ENCODE measurements at regions not wholly inside any gene's neighbourhood (a gene's known extent, or its start where the extent isn't known, plus 50 kb on each side); places are given as distances from the start of the nearest gene placed in this dataset.
A peak's percentile ranks its signal among the peaks of the same experiment; 100 is the strongest.

GRCh38 chr6:148134592-148134991 is 208.0 kb upstream of the SASH1 start:
- in situ Hi-C loops (cut with HindIII; ENCODE audit: low pct_unique_long_range_greater_than_20kb, low sequenced_read_pairs): no loop called here
- TF ChIP-seq JUND (IDR thresholded peaks at IDR 0.05; ENCODE audit: low read depth): no peak
- no peak for DNase-seq (ENCODE audit: low read depth in 1 of 2, low spot score in 1 of 2)

- no peak for DNase-seq (ENCODE audit: low read depth in 1 of 2, low spot score in 1 of 2)
- TF ChIP-seq JUND (IDR thresholded peaks at IDR 0.05; ENCODE audit: low read depth): no peak
- in situ Hi-C loops (cut with HindIII; ENCODE audit: low pct_unique_long_range_greater_than_20kb, low sequenced_read_pairs): no loop called here
Observed at GRCh38 chr6:148136586-148136985, 206.1 kb upstream of the SASH1 start.

DNA sequence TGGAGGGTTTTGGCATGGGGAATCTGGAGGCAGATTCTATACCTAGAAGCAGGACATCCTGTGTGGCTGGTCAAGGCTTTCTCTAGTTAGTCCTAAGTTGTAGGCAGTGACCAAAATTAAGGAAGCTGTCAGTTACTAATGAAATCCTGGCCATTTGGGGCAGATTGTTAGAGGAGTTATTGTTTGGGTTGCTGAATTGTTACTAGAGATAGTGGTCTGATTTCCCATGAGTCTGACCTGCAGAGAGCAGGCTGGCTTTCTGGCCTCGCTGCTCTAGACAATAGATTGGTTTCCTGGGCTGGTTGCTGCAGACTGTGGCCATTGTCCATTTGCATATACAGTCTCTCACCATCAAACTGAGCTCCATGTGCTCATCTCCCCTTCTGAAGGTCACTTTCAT is 205.0 kb upstream of the SASH1 start:
- in situ Hi-C loops (cut with HindIII; ENCODE audit: low pct_unique_long_range_greater_than_20kb, low sequenced_read_pairs): no loop called here
- TF ChIP-seq JUND (IDR thresholded peaks at IDR 0.05; ENCODE audit: low read depth): no peak
- no peak for DNase-seq (ENCODE audit: low read depth in 1 of 2, low spot score in 1 of 2)

DNA sequence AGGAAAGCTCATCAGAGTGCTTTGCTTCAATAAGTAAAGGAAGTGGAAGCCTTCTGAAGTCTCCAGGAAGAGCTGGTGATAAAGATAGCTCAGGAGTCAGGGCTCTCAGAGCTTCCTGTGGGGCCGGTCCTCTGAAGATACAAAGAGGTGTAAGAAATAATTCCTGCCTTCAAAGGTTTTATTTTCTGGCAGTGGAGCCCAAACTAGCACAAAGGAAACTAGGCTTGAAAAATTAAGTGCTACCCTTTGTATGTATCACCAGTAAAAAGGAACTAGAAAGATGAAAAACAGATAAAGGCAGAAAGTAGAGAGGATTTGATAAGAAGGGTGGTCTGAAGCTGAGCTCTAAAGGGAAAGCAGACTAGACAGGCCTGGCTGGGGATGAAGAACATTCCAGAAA is 204.1 kb upstream of the SASH1 start:
- in situ Hi-C loops (cut with HindIII; ENCODE audit: low pct_unique_long_range_greater_than_20kb, low sequenced_read_pairs): no loop called here
- TF ChIP-seq JUND (IDR thresholded peaks at IDR 0.05; ENCODE audit: low read depth): no peak
- DNase-seq (ENCODE audit: low read depth in 1 of 2, low spot score in 1 of 2): no peak

DNA sequence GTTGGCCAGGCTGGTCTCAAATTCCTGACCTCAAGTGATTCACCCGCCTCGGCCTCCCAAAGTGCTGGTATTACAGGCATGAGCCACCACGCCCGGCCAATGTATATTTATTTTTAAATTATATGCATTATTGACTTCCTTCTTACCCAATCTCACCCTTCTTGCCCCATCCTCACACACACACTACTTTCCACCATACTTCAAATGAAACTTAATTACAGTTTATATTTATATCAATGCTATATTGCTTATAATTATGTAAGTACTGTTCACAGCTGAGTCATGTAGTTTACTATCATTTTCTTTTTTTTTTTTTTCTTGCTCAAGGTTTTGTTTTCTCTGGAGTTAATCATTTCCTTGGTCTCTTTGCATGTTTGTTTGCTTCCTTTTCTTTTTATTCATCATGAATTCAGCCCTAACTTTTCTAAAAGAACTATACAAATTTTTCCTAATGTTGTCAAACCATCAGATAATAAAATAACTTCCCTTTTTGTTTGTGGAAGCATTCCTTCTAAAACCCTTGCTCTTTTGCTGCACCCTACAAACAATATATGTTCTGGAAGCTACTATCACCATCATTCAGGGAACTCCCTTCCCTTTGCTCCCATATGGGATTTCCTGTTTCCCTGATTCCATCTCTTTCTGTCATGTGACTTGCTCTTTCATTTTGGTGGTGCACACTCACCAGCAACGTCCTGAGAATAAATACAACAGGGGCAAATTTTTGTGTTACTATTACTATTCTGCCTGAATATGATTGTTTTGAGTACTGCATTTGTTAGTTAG is 201.7 kb upstream of the SASH1 start:
- DNase-seq (ENCODE audit: low read depth in 1 of 2, low spot score in 1 of 2): no peak
- TF ChIP-seq JUND (IDR thresholded peaks at IDR 0.05; ENCODE audit: low read depth): no peak
- in situ Hi-C loops (cut with HindIII; ENCODE audit: low pct_unique_long_range_greater_than_20kb, low sequenced_read_pairs): no loop called here

- in situ Hi-C loops (cut with HindIII; ENCODE audit: low pct_unique_long_range_greater_than_20kb, low sequenced_read_pairs): no loop called here
Observed at GRCh38 chr6:148142821-148143220, 199.8 kb upstream of the SASH1 start.

DNA sequence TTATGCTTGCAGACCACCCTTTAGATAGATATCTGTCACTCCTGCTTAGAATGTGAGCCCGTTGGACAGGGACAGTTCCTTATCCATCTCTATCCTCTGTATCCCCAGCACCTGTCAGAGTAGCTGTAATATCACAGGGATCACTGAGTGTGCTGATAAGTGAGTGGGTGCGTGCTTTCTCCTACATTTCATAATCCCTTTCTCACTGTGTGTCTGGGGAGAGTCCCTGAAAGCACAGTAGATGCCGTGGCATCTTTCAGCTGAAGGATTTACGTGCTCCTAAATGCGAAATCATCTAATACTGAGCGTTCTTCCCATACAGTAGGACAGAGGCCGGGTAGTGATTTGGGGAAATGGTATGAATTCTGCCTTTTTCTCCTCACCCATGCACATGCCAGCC is 198.9 kb upstream of the SASH1 start:
- no peak for DNase-seq (ENCODE audit: low read depth in 1 of 2, low spot score in 1 of 2)
- TF ChIP-seq JUND (IDR thresholded peaks at IDR 0.05; ENCODE audit: low read depth): no peak
- in situ Hi-C loops (cut with HindIII; ENCODE audit: low pct_unique_long_range_greater_than_20kb, low sequenced_read_pairs): no loop called here

More at GRCh38 chr6:148142821-148143220, 199.8 kb upstream of the SASH1 start:
- no peak for DNase-seq (ENCODE audit: low read depth in 1 of 2, low spot score in 1 of 2)
- TF ChIP-seq JUND (IDR thresholded peaks at IDR 0.05; ENCODE audit: low read depth): no peak

DNA sequence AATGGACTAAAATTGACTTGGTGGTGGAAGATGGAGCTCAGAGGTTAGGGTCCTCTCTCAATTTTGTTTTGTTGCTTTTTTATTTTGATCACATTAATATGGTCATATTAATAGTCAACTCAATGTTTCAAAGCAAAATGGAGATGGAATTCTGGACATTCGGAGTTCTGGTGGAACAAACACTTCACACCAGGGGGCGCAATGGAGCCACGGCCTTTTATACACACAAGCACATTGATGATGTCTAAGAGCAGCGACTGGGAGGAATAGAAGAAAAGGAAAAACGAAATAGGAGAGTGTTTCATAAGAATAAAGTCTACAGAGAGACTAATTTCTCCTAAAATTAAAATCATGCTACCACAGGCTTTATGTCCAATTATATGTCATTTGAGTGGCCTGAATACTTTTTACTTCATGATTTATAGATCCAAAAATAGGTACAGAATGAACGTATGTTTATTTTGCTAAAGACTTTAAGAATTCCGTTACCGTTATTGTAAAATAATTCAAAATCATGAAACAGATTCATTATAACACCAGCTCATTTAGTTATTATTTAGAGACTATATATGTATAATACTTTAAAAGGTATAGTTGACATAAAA is 197.6 kb upstream of the SASH1 start:
- no peak for TF ChIP-seq JUND (IDR thresholded peaks at IDR 0.05; ENCODE audit: low read depth)
- DNase-seq (ENCODE audit: low read depth in 1 of 2, low spot score in 1 of 2): peak; percentile 27 to 84
- in situ Hi-C loops (cut with HindIII; ENCODE audit: low pct_unique_long_range_greater_than_20kb, low sequenced_read_pairs): no loop called here

DNA sequence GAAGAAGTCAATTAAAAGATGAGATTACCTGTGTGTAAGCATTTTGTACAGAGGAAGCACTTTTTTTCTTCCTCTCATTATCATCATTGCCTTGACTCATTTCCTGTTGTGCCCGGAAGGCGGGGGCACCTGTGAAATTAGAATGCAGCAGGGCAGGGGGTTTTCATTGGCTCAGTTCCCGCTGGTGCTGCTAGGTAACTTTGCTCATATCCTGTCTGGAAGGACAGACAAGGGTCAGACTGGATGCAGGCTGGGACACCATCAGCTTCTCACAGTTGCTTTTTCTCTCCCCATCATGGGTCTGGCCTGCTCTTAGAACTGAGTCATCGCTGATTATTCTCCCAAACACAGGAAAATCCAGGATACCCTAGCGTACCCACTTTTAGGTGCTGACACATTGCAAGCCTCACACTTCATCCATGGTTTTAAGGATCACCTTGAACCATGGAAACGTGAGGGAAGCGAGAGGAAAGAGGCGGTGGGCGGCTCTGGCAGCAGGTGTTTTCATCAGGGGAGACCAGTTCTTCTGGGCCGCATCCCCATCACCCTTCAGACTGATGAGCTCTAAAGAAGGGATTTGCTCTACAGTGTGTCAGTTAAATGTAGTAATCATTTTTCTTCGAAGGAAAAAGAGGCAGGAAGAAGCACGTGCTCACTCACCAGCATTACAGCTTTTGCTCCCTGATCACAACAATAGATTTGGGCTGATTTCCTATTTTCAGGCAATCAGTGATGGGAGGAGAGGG is 195.7 kb upstream of the SASH1 start:
- TF ChIP-seq JUND (IDR thresholded peaks at IDR 0.05; ENCODE audit: low read depth): no peak
- in situ Hi-C loops (cut with HindIII; ENCODE audit: low pct_unique_long_range_greater_than_20kb, low sequenced_read_pairs): no loop called here
- no peak for DNase-seq (ENCODE audit: low read depth in 1 of 2, low spot score in 1 of 2)

DNA sequence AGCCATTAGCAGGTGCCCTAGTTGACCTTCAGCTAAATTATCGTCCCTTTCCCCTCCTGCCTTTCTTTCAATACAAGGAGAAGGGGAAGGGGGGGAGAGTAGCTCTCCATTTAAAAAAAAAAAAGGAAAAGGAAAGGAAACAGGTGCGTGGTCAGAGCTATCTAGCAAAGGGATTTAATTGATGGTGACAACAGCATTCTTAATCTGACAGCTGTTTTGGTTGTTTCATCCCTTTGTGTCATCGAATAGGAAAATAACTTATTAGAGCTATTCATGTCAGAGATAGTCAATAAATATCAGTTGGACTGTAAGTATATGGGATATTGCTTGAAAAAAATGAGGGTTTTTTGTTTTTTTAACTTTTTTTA is 195.2 kb upstream of the SASH1 start:
- TF ChIP-seq JUND (IDR thresholded peaks at IDR 0.05; ENCODE audit: low read depth): no peak
- no peak for DNase-seq (ENCODE audit: low read depth in 1 of 2, low spot score in 1 of 2)
- in situ Hi-C loops (cut with HindIII; ENCODE audit: low pct_unique_long_range_greater_than_20kb, low sequenced_read_pairs): no loop called here

GRCh38 chr6:148151896-148152643 is 190.6 kb upstream of the SASH1 start:
- no peak for DNase-seq (ENCODE audit: low read depth in 1 of 2, low spot score in 1 of 2)
- no peak for TF ChIP-seq JUND (IDR thresholded peaks at IDR 0.05; ENCODE audit: low read depth)

DNA sequence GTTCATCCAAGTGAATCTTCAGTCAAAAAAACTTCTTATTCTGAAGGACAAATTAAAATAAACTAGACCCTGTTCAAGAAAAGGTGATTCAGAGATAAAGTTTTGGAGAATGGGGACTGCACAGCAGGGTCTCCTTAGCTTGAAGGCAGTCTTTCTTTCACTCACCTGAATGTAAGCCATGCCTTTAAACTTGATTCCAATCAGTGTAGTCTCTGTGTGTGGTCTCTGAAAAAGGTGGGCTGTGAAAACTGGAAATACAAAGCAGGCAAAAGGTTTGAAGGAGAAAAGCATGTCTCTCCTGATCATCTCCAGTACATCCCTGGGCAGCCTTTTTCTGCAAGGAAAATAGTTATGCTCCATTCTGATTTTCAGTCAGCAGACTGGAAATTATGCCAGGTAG is 188.0 kb upstream of the SASH1 start:
- TF ChIP-seq JUND (IDR thresholded peaks at IDR 0.05; ENCODE audit: low read depth): no peak
- in situ Hi-C loops (cut with HindIII; ENCODE audit: low pct_unique_long_range_greater_than_20kb, low sequenced_read_pairs): no loop called here
- DNase-seq (ENCODE audit: low read depth in 1 of 2, low spot score in 1 of 2): no peak

More at GRCh38 chr6:148151896-148152643, 190.6 kb upstream of the SASH1 start:
- in situ Hi-C loops (cut with HindIII; ENCODE audit: low pct_unique_long_range_greater_than_20kb, low sequenced_read_pairs): no loop called here
